ENCODE measurements at regions not wholly inside any gene's neighbourhood (a gene's known extent, or its start where the extent isn't known, plus 50 kb on each side); places are given as distances from the start of the nearest gene placed in this dataset.

GRCh38 chr2:19246496-19246895 is 111.9 kb downstream of the OSR1 start:
- no peaks in the 10 kb centered on the region for H3K36me3 ChIP-seq (ENCODE audit: insufficient read depth, low read length)
- no peaks in the 10 kb centered on the region for H3K79me2 ChIP-seq (ENCODE audit: insufficient read depth, low read length)
- H3K9me3 ChIP-seq (ENCODE audit: insufficient read depth, low read length, severe bottlenecking): no peaks in the 10 kb centered on the region
- no peak for TF ChIP-seq EZH2 (IDR thresholded peaks at IDR 0.05; ENCODE audit: borderline replicate concordance, low read depth, low read length, severe bottlenecking)
- H3K4me3 ChIP-seq (ENCODE audit: low read depth in 1 of 2, low read length in 2 of 2): no peak overlapping the region
- ATAC-seq (ENCODE audit: insufficient read depth, low read depth) (no peak), DNase-seq (no peak)
- no peak overlapping the region for H2AFZ ChIP-seq (ENCODE audit: low read depth, low read length)
- H3K27me3 ChIP-seq (ENCODE audit: insufficient read depth, low read length, poor library complexity): no peaks in the 10 kb centered on the region
- no peak overlapping the region for H3K27ac ChIP-seq (ENCODE audit: low read length)
- no peaks in the 10 kb centered on the region for H3K4me1 ChIP-seq (ENCODE audit: insufficient read depth, low read length)
- no peak overlapping the region for H3K9ac ChIP-seq (ENCODE audit: low read depth, low read length)
- no peak overlapping the region for H3K4me2 ChIP-seq (ENCODE audit: insufficient read depth, low read length)
- H4K20me1 ChIP-seq (ENCODE audit: insufficient read depth, low read length): no peaks in the 10 kb centered on the region

- no peaks in the 10 kb centered on the region for H3K9me3 ChIP-seq (ENCODE audit: insufficient read depth, low read length, severe bottlenecking)
- H3K27me3 ChIP-seq (ENCODE audit: insufficient read depth, low read length, poor library complexity): no peaks in the 10 kb centered on the region
- no peaks in the 10 kb centered on the region for H4K20me1 ChIP-seq (ENCODE audit: insufficient read depth, low read length)
- TF ChIP-seq CTCF (IDR thresholded peaks at IDR 0.05; ENCODE audit: borderline replicate concordance, extremely low read depth, low read length, poor library complexity, severe bottlenecking) (no peak), EZH2 (IDR thresholded peaks at IDR 0.05; ENCODE audit: borderline replicate concordance, low read depth, low read length, severe bottlenecking) (no peak)
- H3K27ac ChIP-seq (ENCODE audit: low read length): no peak overlapping the region
- H3K4me3 ChIP-seq (ENCODE audit: low read depth in 1 of 2, low read length in 2 of 2): no peak overlapping the region
- H3K36me3 ChIP-seq (ENCODE audit: insufficient read depth, low read length): no peaks in the 10 kb centered on the region
- no peak overlapping the region for H3K4me2 ChIP-seq (ENCODE audit: insufficient read depth, low read length)
- no peaks in the 10 kb centered on the region for H3K4me1 ChIP-seq (ENCODE audit: insufficient read depth, low read length)
- DNase-seq (no peak), ATAC-seq (ENCODE audit: insufficient read depth, low read depth) (no peak)
- no peaks in the 10 kb centered on the region for H3K79me2 ChIP-seq (ENCODE audit: insufficient read depth, low read length)
- H3K9ac ChIP-seq (ENCODE audit: low read depth, low read length): no peak overlapping the region
- no peak overlapping the region for H2AFZ ChIP-seq (ENCODE audit: low read depth, low read length)
Measured at GRCh38 chr2:19244460-19245363, 113.7 kb downstream of the OSR1 start.

- H3K4me2 ChIP-seq (ENCODE audit: insufficient read depth, low read length): no peak overlapping the region
- ATAC-seq (ENCODE audit: insufficient read depth, low read depth): no peak
- no peaks in the 10 kb centered on the region for H4K20me1 ChIP-seq (ENCODE audit: insufficient read depth, low read length)
- no peaks in the 10 kb centered on the region for H3K9me3 ChIP-seq (ENCODE audit: insufficient read depth, low read length, severe bottlenecking)
- no peak for TF ChIP-seq EZH2 (IDR thresholded peaks at IDR 0.05; ENCODE audit: borderline replicate concordance, low read depth, low read length, severe bottlenecking)
- TF ChIP-seq CTCF (IDR thresholded peaks at IDR 0.05; ENCODE audit: borderline replicate concordance, extremely low read depth, low read length, poor library complexity, severe bottlenecking): no peak
- H3K79me2 ChIP-seq (ENCODE audit: insufficient read depth, low read length): no peaks in the 10 kb centered on the region
- H3K27me3 ChIP-seq (ENCODE audit: insufficient read depth, low read length, poor library complexity): no peaks in the 10 kb centered on the region
- H3K27ac ChIP-seq (ENCODE audit: low read length): no peak overlapping the region
- no peak overlapping the region for H3K9ac ChIP-seq (ENCODE audit: low read depth, low read length)
- no peak overlapping the region for H3K4me3 ChIP-seq (ENCODE audit: low read depth in 1 of 2, low read length in 2 of 2)
- no peaks in the 10 kb centered on the region for H3K36me3 ChIP-seq (ENCODE audit: insufficient read depth, low read length)
- no peak overlapping the region for H2AFZ ChIP-seq (ENCODE audit: low read depth, low read length)
- no peak for DNase-seq
- H3K4me1 ChIP-seq (ENCODE audit: insufficient read depth, low read length): no peaks in the 10 kb centered on the region
Measured at GRCh38 chr2:19238440-19239060, 119.9 kb downstream of the OSR1 start.

- H4K20me1 ChIP-seq (ENCODE audit: insufficient read depth, low read length): no peaks in the 10 kb centered on the region
- no peaks in the 10 kb centered on the region for H3K27me3 ChIP-seq (ENCODE audit: insufficient read depth, low read length, poor library complexity)
- DNase-seq: no peak
- H3K4me3 ChIP-seq (ENCODE audit: low read depth in 1 of 2, low read length in 2 of 2): no peak overlapping the region
- no peak overlapping the region for H3K9ac ChIP-seq (ENCODE audit: low read depth, low read length)
- H3K4me2 ChIP-seq (ENCODE audit: insufficient read depth, low read length): no peak overlapping the region
- no peak for TF ChIP-seq EZH2 (IDR thresholded peaks at IDR 0.05; ENCODE audit: borderline replicate concordance, low read depth, low read length, severe bottlenecking)
- TF ChIP-seq CTCF (IDR thresholded peaks at IDR 0.05; ENCODE audit: borderline replicate concordance, extremely low read depth, low read length, poor library complexity, severe bottlenecking): no peak
- ATAC-seq (ENCODE audit: insufficient read depth, low read depth): no peak
- H2AFZ ChIP-seq (ENCODE audit: low read depth, low read length): no peak overlapping the region
- no peaks in the 10 kb centered on the region for H3K36me3 ChIP-seq (ENCODE audit: insufficient read depth, low read length)
- H3K27ac ChIP-seq (ENCODE audit: low read length): no peak overlapping the region
- H3K9me3 ChIP-seq (ENCODE audit: insufficient read depth, low read length, severe bottlenecking): no peaks in the 10 kb centered on the region
- no peaks in the 10 kb centered on the region for H3K4me1 ChIP-seq (ENCODE audit: insufficient read depth, low read length)
- H3K79me2 ChIP-seq (ENCODE audit: insufficient read depth, low read length): no peaks in the 10 kb centered on the region
Measured at GRCh38 chr2:19235308-19235707, 123.1 kb downstream of the OSR1 start.
